ENCODE measurements at regions not wholly inside any gene's neighbourhood (a gene's known extent, or its start where the extent isn't known, plus 50 kb on each side); places are given as distances from the start of the nearest gene placed in this dataset.
A peak's percentile ranks its signal among the peaks of the same experiment; 100 is the strongest.
"Not testable (repeated sequence)": the region's sequence is repeated elsewhere in the genome, so short reads cannot be mapped to it uniquely, and the experiment has no call there.

DNA sequence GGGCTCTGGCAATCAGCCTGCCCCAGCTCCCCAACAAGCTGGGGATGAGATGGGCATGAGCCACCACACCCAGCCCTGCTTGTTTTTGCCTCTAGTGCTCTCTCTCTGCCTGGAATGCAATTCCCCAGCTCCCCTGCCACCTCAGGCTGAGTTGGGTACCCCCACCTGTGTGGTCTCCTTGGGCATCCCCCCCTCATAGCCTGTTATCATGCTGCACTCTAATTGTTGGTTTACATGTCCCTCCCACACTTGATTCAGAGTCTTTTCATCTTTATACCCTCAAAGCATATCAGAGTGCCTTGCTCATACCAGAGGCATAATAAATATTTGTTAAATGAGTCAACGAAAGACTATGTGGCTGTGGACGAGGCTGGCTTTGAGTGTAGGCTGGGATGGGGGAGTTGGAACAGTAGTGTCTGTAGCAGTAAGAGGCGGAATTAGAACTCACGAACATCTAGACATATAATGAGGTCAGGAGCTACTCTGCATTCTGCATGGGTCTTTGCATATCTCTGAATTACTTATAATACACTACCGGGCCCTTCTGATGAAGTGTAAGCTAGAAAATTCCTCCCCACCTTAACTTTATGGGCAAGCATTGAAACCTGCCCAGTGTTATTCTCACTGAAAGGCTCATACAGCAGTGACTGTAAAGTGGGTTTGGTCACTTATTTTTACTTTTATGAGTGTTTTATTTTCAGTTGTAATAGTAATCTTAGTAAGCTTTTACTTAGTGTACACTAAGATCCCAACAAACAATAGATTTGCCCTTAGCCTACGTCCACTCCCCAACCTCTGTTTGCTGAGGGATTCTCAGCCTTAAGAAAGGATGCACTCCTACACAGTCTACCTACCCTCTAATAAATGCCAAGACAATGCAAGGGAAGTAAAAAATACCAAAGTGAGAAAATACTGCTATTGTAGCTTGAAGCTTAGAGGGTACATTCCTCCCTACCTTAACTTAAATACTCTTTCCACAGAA, 58.7 kb downstream of the EDN1 start:
- peaks cover 3% of the 10 kb centered on the region for H3K27me3 Mint-ChIP-seq

DNA sequence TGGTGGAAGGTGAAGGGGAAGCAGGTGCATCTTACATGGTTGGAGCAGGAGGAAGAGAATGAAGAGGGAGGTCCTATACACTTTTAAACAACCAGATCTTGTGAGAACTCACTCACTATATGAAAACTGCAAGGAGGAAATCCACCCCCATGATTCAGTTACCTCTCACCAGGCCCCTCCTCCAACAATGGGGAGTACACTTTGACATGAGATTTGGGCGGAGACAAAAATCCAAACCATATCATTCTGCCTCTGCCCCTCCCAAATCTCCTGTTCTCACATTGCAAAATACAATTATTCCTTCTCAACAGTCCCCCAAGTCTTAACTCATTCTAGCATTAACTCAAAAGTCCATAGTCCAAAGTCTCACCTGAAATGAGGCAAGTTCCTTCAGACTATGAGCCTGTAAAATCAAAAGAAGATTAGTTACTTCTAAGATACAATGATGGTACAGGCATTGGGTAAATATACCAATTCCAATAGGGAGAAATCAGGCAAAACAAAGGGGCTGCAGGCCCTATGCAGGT, 60.5 kb downstream of the EDN1 start:
- ATAC-seq (ENCODE audit: low read depth) = no peak
- H3K27ac Mint-ChIP-seq = no peak overlapping the region
- peaks cover 9% of the 10 kb centered on the region for H3K4me1 Mint-ChIP-seq
- peaks cover 3% of the 10 kb centered on the region for H3K36me3 Mint-ChIP-seq
- H3K27me3 Mint-ChIP-seq = peaks cover 3% of the 10 kb centered on the region
- H3K9me3 Mint-ChIP-seq = peaks cover 7% of the 10 kb centered on the region
- no peak for DNase-seq (ENCODE audit: low spot score in 2 of 2)
- H3K4me3 Mint-ChIP-seq = no peak overlapping the region

More for the DNA sequence above, 58.7 kb downstream of the EDN1 start:
- Mint-ChIP-seq H3K4me3 (no peak overlapping the region), H3K4me1 (peaks cover 2% of the 10 kb centered on the region), H3K36me3 (peaks cover 3% of the 10 kb centered on the region), H3K27ac (no peak overlapping the region), H3K9me3 (peaks cover 7% of the 10 kb centered on the region)
- DNase-seq (ENCODE audit: low spot score in 2 of 2) = no peak
- ATAC-seq (ENCODE audit: low read depth) = no peak

DNA sequence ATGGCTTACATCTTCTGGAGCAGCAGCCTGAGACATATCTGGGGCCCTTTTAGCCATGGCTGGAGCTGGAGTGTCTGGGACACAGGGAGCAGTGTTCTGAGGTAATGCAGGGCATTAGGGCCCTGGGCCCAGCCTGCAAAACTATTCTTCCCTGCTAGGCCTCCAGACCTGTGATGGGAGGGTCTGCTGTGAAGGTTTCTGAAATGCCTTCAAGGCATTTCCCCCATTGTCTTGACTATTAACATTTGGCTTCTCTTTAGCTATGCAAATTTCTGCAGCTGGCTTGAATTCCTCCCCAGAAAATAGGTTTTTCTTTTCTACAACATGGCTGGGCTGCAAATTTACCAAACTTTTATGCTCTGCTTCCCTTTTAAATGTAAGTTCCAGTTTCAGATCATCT, 61.5 kb downstream of the EDN1 start:
- Mint-ChIP-seq H3K27me3 (peaks cover 3% of the 10 kb centered on the region), H3K36me3 (peaks cover 3% of the 10 kb centered on the region), H3K27ac (no peak overlapping the region), H3K4me1 (peaks cover 17% of the 10 kb centered on the region), H3K9me3 (peaks cover 7% of the 10 kb centered on the region), H3K4me3 (no peak overlapping the region)
- DNase-seq (ENCODE audit: low spot score in 2 of 2) = no peak
- no peak for ATAC-seq (ENCODE audit: low read depth)

DNA sequence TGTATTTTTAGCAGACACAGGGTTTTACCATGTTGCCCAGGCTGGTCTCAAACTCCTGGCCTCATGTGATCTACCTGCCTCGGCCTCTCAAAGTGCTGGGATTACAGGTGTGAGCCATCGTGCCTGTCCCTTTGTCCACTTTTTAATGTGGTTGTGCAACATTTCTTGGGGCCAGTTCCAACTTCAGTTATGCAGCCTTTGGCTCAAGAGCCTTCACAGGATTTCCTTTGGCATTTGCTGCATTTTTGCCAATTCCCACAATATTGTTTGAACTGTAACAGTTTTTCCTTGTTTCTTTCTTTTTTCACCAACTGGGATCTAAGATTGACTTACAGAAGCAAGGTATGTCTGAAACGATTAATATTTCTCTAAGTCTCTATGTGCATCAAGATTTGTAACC, 63.6 kb downstream of the EDN1 start:
- H3K27ac Mint-ChIP-seq = no peak overlapping the region
- no peak overlapping the region for H3K4me3 Mint-ChIP-seq
- ATAC-seq (ENCODE audit: low read depth) (no peak), DNase-seq (ENCODE audit: low spot score in 2 of 2) (no peak)
- peaks cover 20% of the 10 kb centered on the region for H3K4me1 Mint-ChIP-seq
- peaks cover 7% of the 10 kb centered on the region for H3K9me3 Mint-ChIP-seq
- H3K27me3 Mint-ChIP-seq = peaks cover 1% of the 10 kb centered on the region
- H3K36me3 Mint-ChIP-seq = peaks cover 3% of the 10 kb centered on the region

DNA sequence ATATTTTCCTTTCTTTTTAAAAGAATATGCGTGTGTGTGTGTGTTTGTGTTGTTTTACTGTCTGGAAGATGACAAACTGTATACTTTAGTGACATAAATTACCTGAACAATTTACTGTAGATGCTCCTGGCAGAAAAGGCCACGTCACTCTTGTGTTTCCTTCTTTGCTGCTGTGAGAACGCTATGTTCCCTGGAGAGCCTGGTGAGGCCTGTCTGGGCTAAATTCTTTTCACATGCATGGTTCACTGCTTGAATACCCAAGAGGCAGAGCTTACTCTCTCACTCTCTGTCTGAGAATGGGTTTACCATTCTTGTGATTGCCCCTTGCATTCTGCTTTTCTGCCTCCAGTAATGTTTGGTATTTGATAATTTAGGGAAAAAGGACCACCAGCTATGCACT, 64.3 kb downstream of the EDN1 start:
- peaks cover 7% of the 10 kb centered on the region for H3K9me3 Mint-ChIP-seq
- peaks cover 3% of the 10 kb centered on the region for H3K36me3 Mint-ChIP-seq
- DNase-seq (ENCODE audit: low spot score in 2 of 2) = no peak
- H3K4me3 Mint-ChIP-seq = no peak overlapping the region
- peaks cover 20% of the 10 kb centered on the region for H3K4me1 Mint-ChIP-seq
- peak; percentile 25 for ATAC-seq (ENCODE audit: low read depth)
- H3K27ac Mint-ChIP-seq = no peak overlapping the region
- H3K27me3 Mint-ChIP-seq = peaks cover 1% of the 10 kb centered on the region

DNA sequence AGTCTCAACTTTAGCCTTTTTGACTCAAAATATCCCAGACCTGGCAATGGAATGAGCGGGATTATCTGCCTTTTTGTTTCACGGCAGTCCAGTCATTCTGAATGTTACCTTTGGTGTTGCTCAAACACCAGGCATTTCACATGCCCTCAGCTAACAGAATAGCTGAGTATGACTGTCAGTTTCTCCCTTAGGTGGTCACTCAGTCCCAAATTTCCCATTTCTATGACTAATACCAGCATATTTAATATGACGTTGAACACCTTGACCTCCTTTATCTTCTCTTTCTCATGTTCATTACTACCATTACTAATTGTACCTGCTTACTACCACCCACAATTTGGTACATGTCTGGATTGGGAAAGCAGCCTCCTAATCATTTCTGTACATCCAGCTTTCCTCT, 65.2 kb downstream of the EDN1 start:
- Mint-ChIP-seq H3K27me3 (no peaks in the 10 kb centered on the region), H3K4me1 (peaks cover 20% of the 10 kb centered on the region), H3K27ac (no peak overlapping the region), H3K9me3 (peaks cover 7% of the 10 kb centered on the region), H3K4me3 (no peak overlapping the region), H3K36me3 (peaks cover 3% of the 10 kb centered on the region)
- no peak for DNase-seq (ENCODE audit: low spot score in 2 of 2)
- ATAC-seq (ENCODE audit: low read depth) = no peak

DNA sequence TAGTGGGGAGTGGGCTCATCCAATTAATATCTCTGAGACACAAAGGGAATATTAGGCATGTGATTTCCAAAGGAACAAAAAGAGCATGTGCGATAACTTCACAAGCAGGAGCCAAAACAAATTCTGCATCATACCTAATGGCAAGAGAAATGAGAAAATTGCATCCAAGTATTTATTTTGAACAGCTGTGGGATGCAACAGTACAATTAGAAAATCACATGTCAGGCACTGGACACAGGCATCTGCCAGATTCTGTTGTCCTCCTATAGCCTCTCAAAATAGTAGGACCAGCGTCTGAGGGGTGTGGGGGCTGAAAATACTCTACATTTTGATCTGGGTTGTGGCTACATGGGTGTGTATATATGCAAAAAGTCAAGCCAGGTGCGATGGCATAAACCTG, 66.3 kb downstream of the EDN1 start:
- Mint-ChIP-seq H3K4me1 (peaks cover 20% of the 10 kb centered on the region), H3K4me3 (no peak overlapping the region), H3K27me3 (no peaks in the 10 kb centered on the region), H3K27ac (no peak overlapping the region), H3K9me3 (peaks cover 6% of the 10 kb centered on the region), H3K36me3 (peaks cover 3% of the 10 kb centered on the region)
- DNase-seq (ENCODE audit: low spot score in 2 of 2) = no peak
- ATAC-seq (ENCODE audit: low read depth) = no peak

DNA sequence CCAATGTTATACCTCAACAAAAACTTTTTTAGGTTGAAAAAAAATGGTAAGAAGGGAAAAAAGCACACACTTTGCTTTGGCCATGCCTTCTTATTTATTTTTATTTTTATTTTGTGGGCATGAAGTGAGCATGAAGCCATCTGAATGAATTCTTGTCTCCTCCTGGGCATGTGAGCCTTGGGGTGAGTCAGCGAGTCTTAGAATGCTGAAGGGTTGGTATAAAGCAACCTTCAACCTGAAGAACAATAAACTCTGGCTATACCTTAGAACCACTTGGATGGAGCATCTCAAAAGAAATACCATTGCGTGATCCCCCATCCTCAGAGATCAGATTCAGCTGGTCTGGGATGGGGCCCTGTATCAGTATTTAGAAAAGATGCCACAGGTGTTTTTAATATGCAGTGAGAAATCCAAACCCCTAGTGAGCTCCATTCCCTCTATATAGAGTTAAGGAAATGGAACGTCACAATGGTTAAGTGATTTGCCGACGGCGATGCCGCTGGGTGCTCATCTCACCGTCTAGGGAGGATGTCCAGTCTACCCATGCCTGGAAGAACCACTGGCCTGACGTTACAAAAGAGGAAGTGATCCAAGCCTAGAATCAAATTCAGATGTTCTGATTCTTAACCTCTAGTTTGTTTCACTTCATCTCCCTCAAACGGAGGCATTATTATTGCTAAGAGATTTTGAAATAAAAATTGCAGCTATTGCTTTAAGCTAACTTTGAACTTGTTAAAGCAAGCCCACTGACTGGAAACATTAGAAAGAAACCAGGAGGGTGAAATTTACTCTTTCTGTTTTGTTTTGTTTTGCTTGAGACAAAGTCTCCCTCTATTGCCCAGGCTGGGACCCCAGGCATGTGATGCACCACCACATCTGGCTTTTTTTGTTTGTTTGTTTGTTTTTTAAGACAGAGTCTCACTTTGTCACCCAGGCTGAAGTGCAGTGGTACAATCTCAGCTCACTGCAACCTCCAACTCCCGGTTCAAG, 67.1 kb downstream of the EDN1 start:
- H3K4me1 Mint-ChIP-seq = peaks cover 20% of the 10 kb centered on the region
- H3K27ac Mint-ChIP-seq = no peak overlapping the region
- peak; percentile 92 for ATAC-seq (ENCODE audit: low read depth)
- peaks cover 4% of the 10 kb centered on the region for H3K9me3 Mint-ChIP-seq
- peak; percentile 23 to 31 for DNase-seq (ENCODE audit: low spot score in 2 of 2)
- no peaks in the 10 kb centered on the region for H3K27me3 Mint-ChIP-seq
- H3K36me3 Mint-ChIP-seq = peaks cover 2% of the 10 kb centered on the region
- no peak overlapping the region for H3K4me3 Mint-ChIP-seq

DNA sequence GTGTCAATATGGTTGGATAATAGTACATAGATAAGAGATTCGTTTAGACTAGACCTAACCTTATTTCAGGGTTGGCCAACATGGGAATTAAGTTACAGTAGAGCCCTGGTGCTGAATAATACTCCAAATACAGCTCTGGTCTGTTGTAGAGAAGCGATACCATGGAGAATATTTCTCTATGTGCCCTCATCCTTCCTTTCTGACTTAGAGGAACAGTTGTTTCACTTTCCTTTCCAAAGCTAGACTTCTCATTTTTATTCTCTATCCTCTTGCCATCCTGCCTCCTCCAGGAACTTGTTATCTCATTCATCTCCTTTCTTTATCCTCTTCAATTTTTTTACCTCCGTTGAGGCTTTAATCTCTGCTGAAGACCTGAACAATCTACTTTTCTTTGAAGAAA, 68.9 kb downstream of the EDN1 start:
- Mint-ChIP-seq H3K4me1 (peaks cover 29% of the 10 kb centered on the region), H3K9me3 (no peaks in the 10 kb centered on the region), H3K27ac (no peak overlapping the region), H3K36me3 (no peaks in the 10 kb centered on the region), H3K4me3 (no peak overlapping the region), H3K27me3 (no peaks in the 10 kb centered on the region)
- ATAC-seq (ENCODE audit: low read depth) (no peak), DNase-seq (ENCODE audit: low spot score in 2 of 2) (no peak)

DNA sequence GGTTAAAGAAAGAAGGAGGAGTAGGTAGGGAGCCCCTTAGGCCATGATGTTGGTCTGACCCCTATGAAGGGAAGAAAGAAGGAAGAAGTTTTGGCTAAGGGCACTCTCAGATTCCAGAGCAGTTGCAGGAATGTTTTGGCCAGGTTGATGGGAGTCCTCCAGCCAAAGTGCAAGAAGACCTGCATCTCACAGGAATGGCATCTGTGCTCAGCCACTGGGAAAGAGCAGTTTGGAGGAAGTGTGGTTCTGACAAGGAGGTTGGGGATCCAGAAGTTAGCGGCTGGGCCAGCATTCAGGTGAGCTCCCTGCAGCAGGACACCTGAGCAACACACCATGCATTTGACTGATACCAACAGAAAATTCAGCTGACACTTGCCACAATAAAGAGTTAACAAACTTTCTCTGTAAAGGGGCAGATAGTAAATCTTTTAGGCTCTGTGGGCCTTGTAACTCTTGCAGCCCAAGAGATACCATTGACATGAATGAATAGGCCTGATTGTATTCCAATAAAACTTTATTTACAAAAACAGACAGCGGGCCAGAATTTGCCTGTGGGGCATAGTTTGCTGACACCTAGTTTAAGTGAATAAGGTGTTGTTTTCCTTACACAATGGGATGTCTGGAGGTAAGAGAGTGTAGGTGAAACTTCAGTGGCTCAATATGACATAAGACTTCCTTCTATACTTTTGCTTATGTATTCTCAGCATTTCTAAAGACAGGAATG, 71.0 kb downstream of the EDN1 start:
- Mint-ChIP-seq H3K9me3 (no peaks in the 10 kb centered on the region), H3K4me1 (peaks cover 16% of the 10 kb centered on the region), H3K27me3 (no peaks in the 10 kb centered on the region), H3K36me3 (no peaks in the 10 kb centered on the region), H3K4me3 (no peak overlapping the region), H3K27ac (no peak overlapping the region)
- DNase-seq (ENCODE audit: low spot score in 2 of 2) = no peak
- ATAC-seq (ENCODE audit: low read depth) = no peak

DNA sequence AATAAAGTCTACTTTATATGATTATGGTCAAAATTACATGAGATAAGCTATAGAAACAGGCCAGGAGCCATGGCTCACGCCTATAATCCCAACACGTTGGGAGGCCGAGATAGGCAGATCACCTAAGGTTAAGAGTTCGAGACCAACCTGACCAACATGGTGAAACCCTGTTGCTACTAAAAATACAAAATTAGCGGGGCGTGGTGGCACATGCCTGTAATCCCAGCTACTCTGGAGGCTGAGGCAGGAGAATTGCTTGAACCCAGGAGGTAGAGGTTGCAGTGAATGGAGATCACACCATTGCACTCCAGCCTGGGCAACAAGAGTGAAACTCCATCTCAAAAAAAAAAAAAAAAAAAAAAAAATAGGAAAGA, 73.1 kb downstream of the EDN1 start:
- not testable (repeated sequence) for DNase-seq (ENCODE audit: low spot score in 2 of 2); H3K4me3 Mint-ChIP-seq; H3K27me3 Mint-ChIP-seq; H3K27ac Mint-ChIP-seq; ATAC-seq (ENCODE audit: low read depth); H3K9me3 Mint-ChIP-seq; H3K36me3 Mint-ChIP-seq
- H3K4me1 Mint-ChIP-seq = peaks cover 13% of the 10 kb centered on the region

DNA sequence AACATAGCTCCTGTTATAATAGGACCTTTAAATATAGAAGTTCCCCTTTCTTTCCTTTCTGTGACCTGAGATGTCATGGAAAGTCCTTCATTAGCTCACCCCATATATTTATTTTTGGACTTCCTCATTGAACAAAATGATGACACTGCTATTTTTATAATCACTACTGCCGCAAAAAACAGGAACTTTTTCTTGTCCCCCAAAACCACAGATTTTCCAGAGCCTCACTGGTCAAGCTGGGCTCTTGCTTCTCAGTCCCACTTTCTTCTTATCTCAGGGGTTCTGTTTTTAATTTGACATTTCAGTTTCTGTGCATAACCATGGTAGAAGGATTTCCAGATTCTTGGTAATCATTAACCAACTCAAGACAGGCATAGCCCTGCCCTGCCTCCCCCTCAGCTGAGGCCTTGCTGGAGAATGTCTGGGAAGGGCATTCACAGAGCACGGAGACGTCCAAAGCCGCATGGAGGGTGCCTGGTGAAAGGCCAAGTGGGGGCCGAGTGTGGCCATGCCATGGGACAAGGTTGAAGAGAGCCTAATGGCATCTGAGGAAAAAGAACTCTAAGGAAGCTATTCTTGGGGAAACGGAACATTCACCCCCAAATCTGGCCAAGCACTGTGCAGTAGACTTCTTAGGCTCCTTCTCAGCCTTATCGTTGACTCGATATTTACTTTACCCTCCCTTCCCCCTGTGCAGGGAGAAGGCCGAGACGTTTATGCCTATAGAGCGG, 73.7 kb downstream of the EDN1 start:
- Mint-ChIP-seq H3K36me3 (no peaks in the 10 kb centered on the region), H3K4me1 (peaks cover 13% of the 10 kb centered on the region), H3K9me3 (peaks cover 4% of the 10 kb centered on the region), H3K27ac (no peak overlapping the region), H3K27me3 (no peaks in the 10 kb centered on the region), H3K4me3 (peak overlapping the region; percentile 19)
- ATAC-seq (ENCODE audit: low read depth) (peak; percentile 59), DNase-seq (ENCODE audit: low spot score in 2 of 2) (no peak)

DNA sequence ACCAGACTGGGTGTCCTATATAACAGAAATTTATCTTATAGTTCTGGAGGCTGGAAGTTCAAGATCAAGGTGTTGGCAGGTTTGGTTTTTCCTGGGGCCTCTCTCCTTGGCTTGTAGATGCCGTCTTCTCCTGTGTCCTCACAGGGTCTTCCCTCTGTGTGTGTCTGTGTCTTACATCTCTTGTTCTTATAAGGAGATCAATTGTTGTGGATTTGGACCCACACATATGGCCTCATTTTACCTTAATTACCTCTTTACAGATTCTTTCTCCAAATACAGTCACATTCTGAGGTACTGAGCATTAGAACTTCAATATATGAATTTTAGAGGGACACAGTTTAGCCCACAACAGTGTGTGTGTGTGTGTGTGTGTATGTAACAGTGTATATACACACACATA, 74.5 kb downstream of the EDN1 start:
- Mint-ChIP-seq H3K9me3 (peaks cover 4% of the 10 kb centered on the region), H3K36me3 (no peaks in the 10 kb centered on the region), H3K4me3 (no peak overlapping the region), H3K4me1 (peaks cover 14% of the 10 kb centered on the region), H3K27ac (no peak overlapping the region), H3K27me3 (no peaks in the 10 kb centered on the region)
- no peak for ATAC-seq (ENCODE audit: low read depth)
- no peak for DNase-seq (ENCODE audit: low spot score in 2 of 2)
